Lung (tissue), 11 donors: ENCODE measurements at regions not wholly inside any gene's neighbourhood (a gene's known extent, or its start where the extent isn't known, plus 50 kb on each side); places are given as distances from the start of the nearest gene placed in this dataset.

ENCODE experiments used
- ATAC-seq: fragments of 200-7000 bp; cut with Tn5 transposase; one replicate; pipeline ENCODE4 v1.9.1; 2020; ENCODE audit warnings: moderate number of reproducible peaks; ENCODE audit not compliant: insufficient read depth, low FRiP score
- DNase-seq, 3 donors: peaks; one replicate each; pipeline ENCODE4 v3.0.0-alpha.2; 2013 to 2017
- H3K27ac ChIP-seq, 2 donors: one replicate each; pipeline ENCODE4 v1.5.1; 2013; ENCODE audit warnings: mild to moderate bottlenecking in 2 of 2, moderate library complexity in 2 of 2, control low read depth in 1 of 2, inconsistent platforms in 1 of 2, low read depth in 1 of 2, low read length in 1 of 2
- H3K27me3 ChIP-seq, 3 donors: one replicate each; pipeline ENCODE4 v1.5.1; 2013; ENCODE audit warnings: low read length in 2 of 3; ENCODE audit not compliant: control insufficient read depth in 3 of 3, insufficient read depth in 3 of 3
- H3K36me3 ChIP-seq, 4 donors: one replicate each; pipeline ENCODE4 v1.5.1; 2013; ENCODE audit warnings: low read length in 4 of 4, mild to moderate bottlenecking in 1 of 4, moderate library complexity in 1 of 4; ENCODE audit not compliant: control insufficient read depth in 4 of 4, insufficient read depth in 4 of 4
- H3K4me1 ChIP-seq, 5 donors: one replicate each; pipeline ENCODE4 v1.5.1; 2013; ENCODE audit warnings: low read length in 5 of 5, mild to moderate bottlenecking in 2 of 5, moderate library complexity in 1 of 5; ENCODE audit not compliant: control insufficient read depth in 5 of 5, insufficient read depth in 5 of 5
- H3K4me3 ChIP-seq: one replicate; pipeline ENCODE4 v1.5.1; 2013; ENCODE audit warnings: mild to moderate bottlenecking, control low read depth, moderate library complexity
- H3K9ac ChIP-seq, 2 donors: one replicate each; pipeline ENCODE4 v1.5.1; 2013; ENCODE audit warnings: low read length in 2 of 2, control low read depth in 1 of 2; ENCODE audit not compliant: insufficient read depth in 1 of 2
- H3K9me3 ChIP-seq, 4 donors: one replicate each; pipeline ENCODE4 v1.5.1; 2013; ENCODE audit warnings: low read length in 3 of 4, mild to moderate bottlenecking in 1 of 4, moderate library complexity in 1 of 4; ENCODE audit not compliant: control insufficient read depth in 4 of 4, insufficient read depth in 3 of 4
- WGBS, 2 donors: extraction: QIAGEN DNeasy Blood & Tissue Kit; methylation state at CpG; one replicate each; pipeline ENCODE4 v1.1.7; 2013; 5-methylcytosine and 5-hydroxymethylcytosine counted together
- TF ChIP-seq, protein P1 (sequence below): IDR thresholded peaks from 2 replicates; pipeline ENCODE4 v1.5.1; 2012; ENCODE audit warnings: mild to moderate bottlenecking; ENCODE audit errors: control extremely low read depth, extremely low read depth
- donor health status: control.
- donor health status: control.
- donor health status: Bipolar disorder and iron deficiency.
- donor health status: healthy.
- donor health status: DM: yes; HTN: yes; CAD: no.

DNA sequence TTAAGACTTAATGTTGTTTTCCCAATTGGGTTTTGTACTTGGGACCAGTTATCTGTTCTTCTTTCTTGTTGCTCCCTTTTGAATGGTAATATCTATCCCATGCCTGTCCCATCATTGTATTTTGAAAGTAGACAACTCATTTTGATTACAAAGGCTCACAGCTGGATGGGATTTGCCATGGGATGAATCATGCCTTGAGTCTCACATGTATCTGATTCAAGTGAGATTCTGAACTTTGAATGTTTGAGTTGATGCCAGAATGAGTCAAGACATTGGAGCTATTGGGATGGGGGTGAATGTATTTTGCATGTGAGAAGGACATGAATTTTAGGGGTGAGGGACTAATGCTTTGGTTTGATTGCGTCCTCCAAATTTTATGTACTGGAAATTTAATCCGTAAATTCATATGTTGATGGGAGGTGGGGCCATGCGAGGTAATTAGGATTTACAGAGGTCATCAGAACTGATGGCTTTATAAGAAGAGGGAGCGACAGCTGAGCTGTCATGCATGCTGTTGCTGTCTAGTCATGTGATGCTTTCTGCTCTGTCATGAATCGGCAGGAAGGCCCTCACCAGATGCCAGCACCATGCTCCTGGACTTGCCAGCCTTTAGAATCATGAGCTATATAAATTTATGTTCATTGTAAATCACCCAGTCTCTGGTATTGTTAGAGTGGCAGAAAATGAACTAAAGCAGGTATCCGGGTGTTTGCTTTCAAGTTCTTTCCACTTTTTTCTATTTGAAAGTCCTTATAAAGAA, 741.3 kb upstream of the RAB6C start:
- DNase-seq: no peak
- no peak overlapping the region for H3K27ac ChIP-seq
- TF ChIP-seq, protein P1, sequence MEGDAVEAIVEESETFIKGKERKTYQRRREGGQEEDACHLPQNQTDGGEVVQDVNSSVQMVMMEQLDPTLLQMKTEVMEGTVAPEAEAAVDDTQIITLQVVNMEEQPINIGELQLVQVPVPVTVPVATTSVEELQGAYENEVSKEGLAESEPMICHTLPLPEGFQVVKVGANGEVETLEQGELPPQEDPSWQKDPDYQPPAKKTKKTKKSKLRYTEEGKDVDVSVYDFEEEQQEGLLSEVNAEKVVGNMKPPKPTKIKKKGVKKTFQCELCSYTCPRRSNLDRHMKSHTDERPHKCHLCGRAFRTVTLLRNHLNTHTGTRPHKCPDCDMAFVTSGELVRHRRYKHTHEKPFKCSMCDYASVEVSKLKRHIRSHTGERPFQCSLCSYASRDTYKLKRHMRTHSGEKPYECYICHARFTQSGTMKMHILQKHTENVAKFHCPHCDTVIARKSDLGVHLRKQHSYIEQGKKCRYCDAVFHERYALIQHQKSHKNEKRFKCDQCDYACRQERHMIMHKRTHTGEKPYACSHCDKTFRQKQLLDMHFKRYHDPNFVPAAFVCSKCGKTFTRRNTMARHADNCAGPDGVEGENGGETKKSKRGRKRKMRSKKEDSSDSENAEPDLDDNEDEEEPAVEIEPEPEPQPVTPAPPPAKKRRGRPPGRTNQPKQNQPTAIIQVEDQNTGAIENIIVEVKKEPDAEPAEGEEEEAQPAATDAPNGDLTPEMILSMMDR: no peak
- no peaks in the 10 kb centered on the region for H3K4me1 ChIP-seq
- no peaks in the 10 kb centered on the region for H3K27me3 ChIP-seq
- H3K36me3 ChIP-seq: no peaks in the 10 kb centered on the region
- H3K4me3 ChIP-seq: no peak overlapping the region
- no peak for ATAC-seq
- no peak overlapping the region for H3K9ac ChIP-seq
- 92% methylated on average over 6 of the region's 6 CpGs for WGBS, 2 donors
- no peaks in the 10 kb centered on the region for H3K9me3 ChIP-seq

DNA sequence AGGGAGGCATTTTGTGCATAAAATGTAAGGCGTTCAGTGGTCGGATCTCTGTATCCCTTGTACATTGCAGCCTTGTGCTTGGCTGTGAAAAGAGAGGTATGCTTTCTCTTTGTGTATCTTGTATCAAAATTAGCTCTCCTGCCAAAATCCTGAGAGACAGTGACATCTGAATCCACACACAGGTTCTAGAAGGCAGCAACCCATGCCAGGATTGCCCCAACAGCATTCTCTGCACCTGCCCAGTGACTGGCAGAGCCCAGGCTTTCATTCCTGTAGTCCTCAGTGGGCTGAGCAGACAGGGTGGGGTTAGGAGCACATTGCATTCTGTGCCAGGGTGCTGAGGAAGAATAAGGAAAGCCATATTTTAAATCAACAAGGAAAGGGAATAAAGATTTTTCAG, 740.3 kb upstream of the RAB6C start:
- 85 to 87% methylated on average over 2 of the region's 2 CpGs for WGBS, 2 donors
- H3K27me3 ChIP-seq: no peaks in the 10 kb centered on the region
- H3K9me3 ChIP-seq: no peaks in the 10 kb centered on the region
- H3K27ac ChIP-seq: no peak overlapping the region
- no peaks in the 10 kb centered on the region for H3K4me1 ChIP-seq
- ATAC-seq (no peak), DNase-seq (no peak)
- no peak overlapping the region for H3K9ac ChIP-seq
- TF ChIP-seq, protein P1: no peak
- no peaks in the 10 kb centered on the region for H3K36me3 ChIP-seq
- H3K4me3 ChIP-seq: no peak overlapping the region

DNA sequence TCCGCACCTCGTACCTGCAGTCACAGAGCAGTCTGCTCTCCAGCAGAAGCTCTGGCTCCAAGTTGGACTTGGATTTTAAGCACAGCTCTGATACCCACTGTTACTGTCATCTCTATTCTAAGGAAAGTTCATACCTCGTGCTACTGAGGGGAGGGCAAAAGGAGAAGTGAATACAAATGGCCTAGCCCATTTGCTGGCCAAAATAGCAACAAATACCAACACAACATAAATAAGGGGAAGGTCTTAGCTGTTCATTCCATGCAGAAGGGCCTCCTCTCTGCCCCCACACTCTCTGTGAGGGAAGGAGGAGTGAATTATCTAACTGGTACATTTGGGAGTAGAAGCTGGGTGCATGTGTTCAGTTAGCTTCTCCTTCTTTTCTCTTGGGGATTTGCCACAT, 739.4 kb upstream of the RAB6C start:
- ATAC-seq (no peak), DNase-seq (no peak)
- no peaks in the 10 kb centered on the region for H3K36me3 ChIP-seq
- no peak overlapping the region for H3K27ac ChIP-seq
- no peak overlapping the region for H3K4me3 ChIP-seq
- H3K27me3 ChIP-seq: no peaks in the 10 kb centered on the region
- no peaks in the 10 kb centered on the region for H3K4me1 ChIP-seq
- no peaks in the 10 kb centered on the region for H3K9me3 ChIP-seq
- WGBS, 2 donors: 87 to 88% methylated on average over 3 of the region's 3 CpGs
- TF ChIP-seq, protein P1: no peak
- H3K9ac ChIP-seq: no peak overlapping the region

DNA sequence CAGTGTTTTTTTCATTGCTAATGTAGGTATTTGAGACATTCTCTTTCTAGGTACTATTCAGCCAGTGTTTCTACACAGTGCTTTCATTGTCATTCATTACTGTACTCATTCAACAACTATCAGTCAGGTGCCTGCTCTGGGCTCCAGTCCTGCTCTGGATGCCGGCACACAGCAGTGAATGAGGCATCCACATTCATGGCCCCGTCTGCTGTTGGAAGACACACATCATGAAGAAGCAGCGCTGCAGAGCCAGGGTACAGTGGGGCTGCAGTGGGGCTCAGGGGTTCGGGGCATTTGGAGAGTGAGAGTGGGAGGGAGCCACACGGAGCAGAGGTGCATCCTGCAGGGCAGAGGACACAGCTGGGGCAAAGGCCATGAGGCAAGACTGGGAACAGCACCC, 737.2 kb upstream of the RAB6C start:
- no peak for DNase-seq
- H3K9ac ChIP-seq: no peak overlapping the region
- no peaks in the 10 kb centered on the region for H3K36me3 ChIP-seq
- no peak for ATAC-seq
- TF ChIP-seq, protein P1: no peak
- H3K27me3 ChIP-seq: no peaks in the 10 kb centered on the region
- H3K4me3 ChIP-seq: no peak overlapping the region
- H3K4me1 ChIP-seq: no peaks in the 10 kb centered on the region
- peaks cover 0 to 3% (median 0%) of the 10 kb centered on the region in 4 donors for H3K9me3 ChIP-seq
- no peak overlapping the region for H3K27ac ChIP-seq
- WGBS, 2 donors: 76 to 86% methylated on average over 5 of the region's 5 CpGs
